D721Med (cell line): ENCODE measurements at regions not wholly inside any gene's neighbourhood (a gene's known extent, or its start where the extent isn't known, plus 50 kb on each side); places are given as distances from the start of the nearest gene placed in this dataset.
"Not testable (repeated sequence)": the region's sequence is repeated elsewhere in the genome, so short reads cannot be mapped to it uniquely, and the experiment has no call there.

Source experiments
- DNase-seq: peaks from one replicate; pipeline ENCODE4 v3.0.0; 2011; ENCODE audit warnings: low spot score; ENCODE audit not compliant: insufficient read length
- FAIRE-seq: peaks from 2 replicates; lab custom pipeline; 2011; peaks lifted over from hg19 to GRCh38; lab: Jason Lieb, UNC
- CTCF ChIP-seq: IDR thresholded peaks from 2 replicates; pipeline ENCODE4 v1.5.1; 2012; ENCODE audit warnings: mild to moderate bottlenecking, control low read depth; ENCODE audit not compliant: insufficient read depth; ENCODE audit errors: missing control alignments

- FAIRE-seq (no peak), DNase-seq (no peak)
- no peak for TF ChIP-seq CTCF
Measured at GRCh38 chr5:112491257-112491656, 72.2 kb upstream of the EPB41L4A start.

GRCh38 chr5:112492291-112492690 lies 73.2 kb upstream of the EPB41L4A start:
- peak; percentile 62 for TF ChIP-seq CTCF
- FAIRE-seq = no peak
- no peak for DNase-seq

GRCh38 chr5:112503749-112504501 lies 84.8 kb upstream of the EPB41L4A start:
- DNase-seq, FAIRE-seq: not testable (repeated sequence)

GRCh38 chr5:112509097-112509496 lies 90.0 kb upstream of the EPB41L4A start:
- FAIRE-seq, DNase-seq: not testable (repeated sequence)

GRCh38 chr5:112511920-112512319 lies 92.8 kb upstream of the EPB41L4A start:
- FAIRE-seq (no peak), DNase-seq (no peak)
- TF ChIP-seq CTCF = no peak

- no peak for FAIRE-seq
- TF ChIP-seq CTCF = no peak
- DNase-seq = no peak
Measured at GRCh38 chr5:112512901-112513300, 93.8 kb upstream of the EPB41L4A start.

- no peak for TF ChIP-seq CTCF
- no peak for FAIRE-seq
- no peak for DNase-seq
Measured at GRCh38 chr5:112514111-112514510, 95.0 kb upstream of the EPB41L4A start.

GRCh38 chr5:112520474-112520873 lies 101.4 kb upstream of the EPB41L4A start:
- FAIRE-seq, DNase-seq: not testable (repeated sequence)

GRCh38 chr5:112522891-112523673 lies 104.0 kb upstream of the EPB41L4A start:
- not testable (repeated sequence) for DNase-seq, FAIRE-seq

- not testable (repeated sequence) for FAIRE-seq, DNase-seq
Measured at GRCh38 chr5:112523674-112524263, 104.7 kb upstream of the EPB41L4A start.
